CD8-positive, alpha-beta memory T cell (primary cell): ENCODE measurements at regions not wholly inside any gene's neighbourhood (a gene's known extent, or its start where the extent isn't known, plus 50 kb on each side); places are given as distances from the start of the nearest gene placed in this dataset.

ENCODE experiments used
- CTCF ChIA-PET: fragments of 350-600 bp; sonication (Branson Sonifier 250); formaldehyde crosslinking; loops from one replicate; lab custom pipeline; 2021; ENCODE audit warnings: antibody characterized with exemption; lab: Charles Lee
- POLR2A ChIA-PET: fragments of 350-600 bp; sonication (Branson Sonifier 250); formaldehyde crosslinking; loops from one replicate; lab custom pipeline; 2021; ENCODE audit warnings: antibody characterized with exemption; lab: Charles Lee
- DNase-seq, 5 donors: peaks; one replicate each; pipeline versions ENCODE4 v3.0.0 to v3.0.0-alpha.2; 2020 to 2022; ENCODE audit warnings: mixed read lengths in 1 of 5
- H3K27ac ChIP-seq: one replicate; pipeline ENCODE4 v1.7.0; 2013; ENCODE audit warnings: low read depth, mild to moderate bottlenecking, low read length, moderate library complexity
- H3K27me3 ChIP-seq: 2 replicates; pipeline ENCODE4 v1.7.0; 2013; ENCODE audit warnings: low read length, mild to moderate bottlenecking; ENCODE audit not compliant: insufficient read depth, poor library complexity, severe bottlenecking
- H3K36me3 ChIP-seq: 2 replicates; pipeline ENCODE4 v1.7.0; 2013; ENCODE audit warnings: mild to moderate bottlenecking, low read length, moderate library complexity; ENCODE audit not compliant: insufficient read depth
- H3K4me1 ChIP-seq: 2 replicates; pipeline ENCODE4 v1.7.0; 2013; ENCODE audit warnings: mild to moderate bottlenecking, low read length, moderate library complexity; ENCODE audit not compliant: insufficient read depth
- H3K4me3 ChIP-seq: 2 replicates; pipeline ENCODE4 v1.7.0; 2013; ENCODE audit warnings: mild to moderate bottlenecking, low read length
- H3K9me3 ChIP-seq: 2 replicates; pipeline ENCODE4 v1.7.0; 2013; ENCODE audit warnings: mild to moderate bottlenecking, low read length
- H3K27ac Mint-ChIP-seq, 8 donors: one replicate each; pipeline ENCODE4 v1.8.0; 2020 to 2021; ENCODE audit warnings: mixed read lengths in 8 of 8, mild to moderate bottlenecking in 6 of 8, inconsistent platforms in 3 of 8, moderate library complexity in 3 of 8
- H3K27me3 Mint-ChIP-seq, 2 donors: one replicate each; pipeline ENCODE4 v1.8.0; 2020 to 2021; ENCODE audit warnings: mixed read lengths in 2 of 2, mild to moderate bottlenecking in 1 of 2, moderate library complexity in 1 of 2
- H3K36me3 Mint-ChIP-seq, 3 donors: one replicate each; pipeline ENCODE4 v1.8.0; 2020 to 2021; ENCODE audit warnings: mixed read lengths in 3 of 3, inconsistent platforms in 1 of 3, mild to moderate bottlenecking in 1 of 3
- H3K4me1 Mint-ChIP-seq, 3 donors: one replicate each; pipeline ENCODE4 v1.8.0; 2020 to 2021; ENCODE audit warnings: mixed read lengths in 3 of 3, inconsistent platforms in 1 of 3, mild to moderate bottlenecking in 1 of 3
- H3K4me3 Mint-ChIP-seq, 7 donors: one replicate each; pipeline ENCODE4 v1.8.0; 2020 to 2021; ENCODE audit warnings: mixed read lengths in 7 of 7, mild to moderate bottlenecking in 6 of 7, moderate library complexity in 4 of 7, inconsistent platforms in 2 of 7
- H3K9me3 Mint-ChIP-seq, 5 donors: one replicate each; pipeline ENCODE4 v1.8.0; 2020 to 2022; ENCODE audit warnings: mixed read lengths in 5 of 5, mild to moderate bottlenecking in 3 of 5, moderate library complexity in 2 of 5, inconsistent platforms in 1 of 5

- ChIA-PET CTCF (interaction anchor here (0.9 to 3.2 kb wide), 4 partner anchors 24 to 154 kb away, joined by 3 to 23 read pairs (median 3); no protein-coding TSS in a partner anchor), POLR2A (no interaction called here)
- H3K4me1 Mint-ChIP-seq: peaks cover 36 to 56% (median 52%) of the 10 kb centered on the region in 3 donors
These were observed 110.7 kb upstream of the UBL3 start for GRCh38 chr13:29961036-29961670.

GRCh38 chr13:29959603-29960002, 109.2 kb upstream of the UBL3 start:
- Mint-ChIP-seq H3K9me3 (no peaks in the 10 kb centered on the region), H3K4me1 (peaks cover 44 to 64% (median 59%) of the 10 kb centered on the region in 3 donors), H3K4me3 (no peak overlapping the region), H3K36me3 (peaks cover 0 to under 1% (median 0%) of the 10 kb centered on the region in 3 donors), H3K27me3 (peaks cover 0 to 3% of the 10 kb centered on the region in 2 donors), H3K27ac (peak overlapping the region in 2 of 8 donors; percentile 30 to 58)
- no peak overlapping the region for H3K4me3 ChIP-seq
- peaks cover 19% of the 10 kb centered on the region for H3K4me1 ChIP-seq
- ChIA-PET CTCF (interaction anchor here (1.4 to 3.2 kb wide), 4 partner anchors 12 to 506 kb away, joined by 3 to 23 read pairs (median 4); partner anchors contain the start of genes HMGB1 and UBL3), POLR2A (interaction anchor here (0.6 kb wide), 1 partner anchor 255 kb away, joined by 3 read pairs; no protein-coding TSS in a partner anchor)
- H3K27ac ChIP-seq: no peak overlapping the region
- no peaks in the 10 kb centered on the region for H3K9me3 ChIP-seq
- no peaks in the 10 kb centered on the region for H3K27me3 ChIP-seq
- no peak for DNase-seq
- H3K36me3 ChIP-seq: no peaks in the 10 kb centered on the region

More at GRCh38 chr13:29961036-29961670, 110.7 kb upstream of the UBL3 start:
- no peak overlapping the region for H3K27ac ChIP-seq
- H3K36me3 Mint-ChIP-seq: no peaks in the 10 kb centered on the region
- peak overlapping the region in 3 of 7 donors; percentile 9 to 48 (median 30) for H3K4me3 Mint-ChIP-seq
- no peak overlapping the region for H3K4me3 ChIP-seq
- no peaks in the 10 kb centered on the region for H3K27me3 ChIP-seq
- no peaks in the 10 kb centered on the region for H3K9me3 ChIP-seq
- no peak for DNase-seq
- H3K4me1 ChIP-seq: peaks cover 12% of the 10 kb centered on the region
- H3K9me3 Mint-ChIP-seq: no peaks in the 10 kb centered on the region
- peak overlapping the region in 7 of 8 donors; percentile 62 to 90 (median 71) for H3K27ac Mint-ChIP-seq
- peaks cover 0 to 3% of the 10 kb centered on the region in 2 donors for H3K27me3 Mint-ChIP-seq
- H3K36me3 ChIP-seq: no peaks in the 10 kb centered on the region

- Histone ChIP-seq H3K27ac (no peak overlapping the region), H3K27me3 (no peaks in the 10 kb centered on the region), H3K36me3 (no peaks in the 10 kb centered on the region), H3K4me1 (peaks cover 21% of the 10 kb centered on the region), H3K4me3 (no peak overlapping the region), H3K9me3 (no peaks in the 10 kb centered on the region)
- ChIA-PET CTCF (interaction anchor here (0.7 to 3.2 kb wide), 6 partner anchors 12 to 507 kb away, joined by 3 to 23 read pairs (median 4); partner anchors contain the start of genes HMGB1 and UBL3), POLR2A (interaction anchor here (1.0 kb wide), 1 partner anchor 156 kb away, joined by 3 read pairs; no protein-coding TSS in a partner anchor)
- DNase-seq: no peak
- H3K4me1 Mint-ChIP-seq: peaks cover 49 to 69% (median 64%) of the 10 kb centered on the region in 3 donors
- H3K27ac Mint-ChIP-seq: peak overlapping the region in 5 of 8 donors; percentile 63 to 92 (median 75)
- peaks cover 0 to 3% (median 0%) of the 10 kb centered on the region in 3 donors for H3K36me3 Mint-ChIP-seq
- H3K27me3 Mint-ChIP-seq: peaks cover 0 to 3% of the 10 kb centered on the region in 2 donors
- no peaks in the 10 kb centered on the region for H3K9me3 Mint-ChIP-seq
- H3K4me3 Mint-ChIP-seq: no peak overlapping the region
These were observed 108.7 kb upstream of the UBL3 start for GRCh38 chr13:29959086-29959485.

GRCh38 chr13:29958476-29958875, 108.1 kb upstream of the UBL3 start:
- H3K9me3 ChIP-seq: no peaks in the 10 kb centered on the region
- peaks cover 27% of the 10 kb centered on the region for H3K4me1 ChIP-seq
- peaks cover 0 to 3% (median 0%) of the 10 kb centered on the region in 3 donors for H3K36me3 Mint-ChIP-seq
- CTCF ChIA-PET: interaction anchor here (0.7 to 3.2 kb wide), 6 partner anchors 13 to 507 kb away, joined by 3 to 23 read pairs (median 4); partner anchors contain the start of genes HMGB1 and UBL3
- no peaks in the 10 kb centered on the region for H3K27me3 ChIP-seq
- H3K27me3 Mint-ChIP-seq: peaks cover 0 to 1% of the 10 kb centered on the region in 2 donors
- no peaks in the 10 kb centered on the region for H3K36me3 ChIP-seq
- peak overlapping the region; percentile 15 to 92 (median 67) for H3K27ac Mint-ChIP-seq
- POLR2A ChIA-PET: interaction anchor here (1.0 kb wide), 1 partner anchor 156 kb away, joined by 3 read pairs; no protein-coding TSS in a partner anchor
- DNase-seq: peak in 3 of 5 donors; percentile 63 to 83 (median 76)
- H3K4me3 ChIP-seq: no peak overlapping the region
- H3K27ac ChIP-seq: no peak overlapping the region
- peak overlapping the region in 3 of 7 donors; percentile 30 to 48 (median 33) for H3K4me3 Mint-ChIP-seq
- H3K4me1 Mint-ChIP-seq: peaks cover 55 to 75% (median 70%) of the 10 kb centered on the region in 3 donors
- H3K9me3 Mint-ChIP-seq: no peaks in the 10 kb centered on the region

GRCh38 chr13:29957320-29957719, 106.9 kb upstream of the UBL3 start:
- peaks cover 0 to 1% of the 10 kb centered on the region in 2 donors for H3K27me3 Mint-ChIP-seq
- H3K36me3 Mint-ChIP-seq: peaks cover 0 to 3% (median 0%) of the 10 kb centered on the region in 3 donors
- peak overlapping the region in 3 of 8 donors; percentile 1 to 23 (median 19) for H3K27ac Mint-ChIP-seq
- POLR2A ChIA-PET: no interaction called here
- Histone ChIP-seq H3K27me3 (no peaks in the 10 kb centered on the region), H3K36me3 (no peaks in the 10 kb centered on the region), H3K27ac (no peak overlapping the region), H3K9me3 (no peaks in the 10 kb centered on the region), H3K4me1 (peaks cover 37% of the 10 kb centered on the region), H3K4me3 (no peak overlapping the region)
- H3K4me3 Mint-ChIP-seq: no peak overlapping the region
- H3K4me1 Mint-ChIP-seq: peaks cover 55 to 82% (median 77%) of the 10 kb centered on the region in 3 donors
- CTCF ChIA-PET: interaction anchor here (1.4 to 1.5 kb wide), 2 partner anchors 19 to 21 kb away, joined by 5 to 7 read pairs; no protein-coding TSS in a partner anchor
- no peaks in the 10 kb centered on the region for H3K9me3 Mint-ChIP-seq
- DNase-seq: no peak

GRCh38 chr13:29956853-29957252, 106.4 kb upstream of the UBL3 start:
- H3K27ac ChIP-seq: no peak overlapping the region
- DNase-seq: no peak
- no peaks in the 10 kb centered on the region for H3K27me3 ChIP-seq
- Mint-ChIP-seq H3K27me3 (peaks cover 0 to 1% of the 10 kb centered on the region in 2 donors), H3K36me3 (peaks cover 0 to 3% (median 0%) of the 10 kb centered on the region in 3 donors), H3K4me1 (peaks cover 53 to 81% (median 72%) of the 10 kb centered on the region in 3 donors), H3K27ac (peak overlapping the region in 3 of 8 donors; percentile 19 to 64 (median 33)), H3K9me3 (no peaks in the 10 kb centered on the region), H3K4me3 (no peak overlapping the region)
- H3K9me3 ChIP-seq: no peaks in the 10 kb centered on the region
- POLR2A ChIA-PET: no interaction called here
- H3K36me3 ChIP-seq: no peaks in the 10 kb centered on the region
- no peak overlapping the region for H3K4me3 ChIP-seq
- H3K4me1 ChIP-seq: peaks cover 41% of the 10 kb centered on the region
- CTCF ChIA-PET: interaction anchor here (1.4 to 1.5 kb wide), 2 partner anchors 19 to 21 kb away, joined by 5 to 7 read pairs; no protein-coding TSS in a partner anchor

- no peak overlapping the region for H3K4me3 ChIP-seq
- ChIA-PET CTCF (interaction anchor here (1.0 to 6.4 kb wide), 6 partner anchors 13 to 157 kb away, joined by 3 to 59 read pairs (median 6); partner anchors contain the start of gene UBL3), POLR2A (interaction anchor here (0.9 to 2.9 kb wide), 5 partner anchors 18 to 105 kb away, joined by 3 to 14 read pairs (median 11); partner anchors contain the start of gene UBL3)
- Mint-ChIP-seq H3K36me3 (peaks cover 0 to 3% (median 0%) of the 10 kb centered on the region in 3 donors), H3K9me3 (no peaks in the 10 kb centered on the region), H3K4me1 (peaks cover 43 to 71% (median 55%) of the 10 kb centered on the region in 3 donors), H3K4me3 (peak overlapping the region in 6 of 7 donors; percentile 81 to 91 (median 84)), H3K27ac (peak overlapping the region in 4 of 8 donors; percentile 83 to 94 (median 88)), H3K27me3 (peaks cover 0 to 1% of the 10 kb centered on the region in 2 donors)
- H3K27me3 ChIP-seq: no peaks in the 10 kb centered on the region
- H3K36me3 ChIP-seq: no peaks in the 10 kb centered on the region
- H3K9me3 ChIP-seq: no peaks in the 10 kb centered on the region
- DNase-seq: no peak
- H3K27ac ChIP-seq: no peak overlapping the region
- H3K4me1 ChIP-seq: peaks cover 44% of the 10 kb centered on the region
These were observed 104.8 kb upstream of the UBL3 start for GRCh38 chr13:29955137-29955650.
